ENCODE measurements at regions not wholly inside any gene's neighbourhood (a gene's known extent, or its start where the extent isn't known, plus 50 kb on each side); places are given as distances from the start of the nearest gene placed in this dataset.

DNA sequence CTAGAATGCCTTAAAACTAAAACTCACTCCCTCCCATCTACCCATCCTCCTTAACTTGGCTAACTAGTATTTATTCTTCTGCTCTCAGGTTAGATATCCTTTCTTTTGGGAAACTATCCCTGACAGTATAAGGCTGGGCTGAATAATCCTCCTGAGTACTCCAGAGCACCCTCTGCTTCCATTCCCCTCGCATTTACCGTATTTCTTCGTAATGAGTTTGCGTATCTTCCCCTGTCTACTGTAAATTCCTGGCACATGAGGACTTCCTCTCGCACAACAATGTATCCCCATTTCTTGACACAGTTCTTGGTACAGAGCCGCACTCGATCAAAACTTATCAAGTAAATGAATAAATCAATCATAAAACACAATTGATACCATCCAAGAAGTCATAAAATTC, 82.9 kb upstream of the AKAP13 start:
- Histone ChIP-seq H3K4me2 (ENCODE audit: low read depth, low read length) (peak overlapping the region; percentile 92), H3K9ac (ENCODE audit: insufficient read depth, low read depth, low read length) (0 out of 2 replicates have a peak overlapping the region, but pooled peaks have one; percentile 50), H3K36me3 (replicated peaks in 1 of 2; ENCODE audit: control insufficient read depth in 1 of 2, insufficient read depth in 2 of 2, low read length in 2 of 2) (no peaks in the 10 kb centered on the region), H2AFZ (ENCODE audit: low read length) (peak overlapping the region; percentile 81), H3K9me3 (ENCODE audit: low read length) (no peaks in the 10 kb centered on the region), H3K27me3 (ENCODE audit: control insufficient read depth in 1 of 2, insufficient read depth in 2 of 2, low read length in 2 of 2) (no peaks in the 10 kb centered on the region), H3K4me3 (replicated peaks in 1 of 3; ENCODE audit: insufficient read depth in 1 of 3, low read depth in 2 of 3, low read length in 3 of 3) (peak overlapping the region in 2 of 3 experiments; percentile 45 to 67; a peak in 3 of 6 replicates), H4K20me1 (ENCODE audit: insufficient read depth, low read length) (no peaks in the 10 kb centered on the region), H3K27ac (ENCODE audit: extremely low read length, insufficient read depth, low read length) (no peak overlapping the region), H3K79me2 (ENCODE audit: insufficient read depth, low read length) (no peaks in the 10 kb centered on the region), H3K4me1 (ENCODE audit: insufficient read depth, low read length) (peaks cover 24% of the 10 kb centered on the region)
- in situ Hi-C loops (cut with HindIII; ENCODE audit: extremely low pct_ligation_motif_present, low pct_unique_long_range_greater_than_20kb): loop anchor here (25.0 kb wide), 2 partner anchors 415 to 540 kb away; no protein-coding TSS in a partner anchor
- peak; percentile 45 for ATAC-seq
- intact Hi-C loops (cut with micrococcal nuclease; ENCODE audit: unreplicated experiment): loop anchor here (2.0 to 10.0 kb wide), 3 partner anchors 33 to 535 kb away; no protein-coding TSS in a partner anchor
- TF ChIP-seq GZF1 (CRISPR knock-in tag; IDR thresholded peaks at IDR 0.05): peak; percentile 99
- TF ChIP-seq, protein P1, sequence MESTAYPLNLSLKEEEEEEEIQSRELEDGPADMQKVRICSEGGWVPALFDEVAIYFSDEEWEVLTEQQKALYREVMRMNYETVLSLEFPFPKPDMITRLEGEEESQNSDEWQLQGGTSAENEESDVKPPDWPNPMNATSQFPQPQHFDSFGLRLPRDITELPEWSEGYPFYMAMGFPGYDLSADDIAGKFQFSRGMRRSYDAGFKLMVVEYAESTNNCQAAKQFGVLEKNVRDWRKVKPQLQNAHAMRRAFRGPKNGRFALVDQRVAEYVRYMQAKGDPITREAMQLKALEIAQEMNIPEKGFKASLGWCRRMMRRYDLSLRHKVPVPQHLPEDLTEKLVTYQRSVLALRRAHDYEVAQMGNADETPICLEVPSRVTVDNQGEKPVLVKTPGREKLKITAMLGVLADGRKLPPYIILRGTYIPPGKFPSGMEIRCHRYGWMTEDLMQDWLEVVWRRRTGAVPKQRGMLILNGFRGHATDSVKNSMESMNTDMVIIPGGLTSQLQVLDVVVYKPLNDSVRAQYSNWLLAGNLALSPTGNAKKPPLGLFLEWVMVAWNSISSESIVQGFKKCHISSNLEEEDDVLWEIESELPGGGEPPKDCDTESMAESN (CRISPR knock-in tag; conservative IDR thresholded peaks at IDR 0.05): peak; percentile 63; the same call in 1 of the 2 replicates
- no peak for TF ChIP-seq HMGA1 (CRISPR knock-in tag; conservative IDR thresholded peaks at IDR 0.05)
- BruUV-seq (replicated peaks): no TSS peak
- POLR2A ChIA-PET: no interaction called here
- peak; percentile 7 for DNase-seq (ENCODE audit: low spot score)
- WGBS (ENCODE audit: low lambda C conversion rate): 57% methylated on average over 7 of the region's 7 CpGs
- CTCF ChIA-PET (ENCODE audit: low intra/inter-chr PET ratio, low total read pairs): interaction anchor here (2.1 kb wide), 1 partner anchor 208 kb away, joined by 14 read pairs; no protein-coding TSS in a partner anchor
- no peak for FAIRE-seq

DNA sequence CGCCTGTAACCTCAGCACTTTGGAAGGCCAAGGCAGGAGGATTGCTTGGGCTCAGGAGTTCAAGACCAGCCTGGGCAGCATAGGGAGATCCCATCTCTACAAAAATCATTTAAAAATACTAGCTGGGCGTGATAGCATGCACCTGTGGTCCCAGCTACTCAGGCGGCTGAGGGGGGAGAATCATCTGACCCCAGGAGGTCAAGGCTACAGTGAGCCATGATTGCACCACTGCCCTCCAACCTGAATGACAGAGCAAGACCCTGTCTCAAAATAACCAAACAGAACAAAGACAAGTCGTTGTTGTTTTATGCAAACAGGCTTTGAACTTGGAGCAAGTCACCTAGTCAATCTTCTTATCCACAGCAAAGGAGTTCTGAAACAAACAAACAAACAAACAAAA, 82.0 kb upstream of the AKAP13 start:
- H3K4me3 ChIP-seq (replicated peaks in 1 of 3; ENCODE audit: insufficient read depth in 1 of 3, low read depth in 2 of 3, low read length in 3 of 3): no peak overlapping the region
- H2AFZ ChIP-seq (ENCODE audit: low read length): no peak overlapping the region
- H3K36me3 ChIP-seq (replicated peaks in 1 of 2; ENCODE audit: control insufficient read depth in 1 of 2, insufficient read depth in 2 of 2, low read length in 2 of 2): no peaks in the 10 kb centered on the region
- H3K4me1 ChIP-seq (ENCODE audit: insufficient read depth, low read length): peaks cover 24% of the 10 kb centered on the region
- H3K27me3 ChIP-seq (ENCODE audit: control insufficient read depth in 1 of 2, insufficient read depth in 2 of 2, low read length in 2 of 2): no peaks in the 10 kb centered on the region
- ATAC-seq (no peak), DNase-seq (ENCODE audit: low spot score) (no peak), FAIRE-seq (no peak)
- no peaks in the 10 kb centered on the region for H4K20me1 ChIP-seq (ENCODE audit: insufficient read depth, low read length)
- no peak for TF ChIP-seq ARNT (IDR thresholded peaks at IDR 0.05)
- no peak for TF ChIP-seq RNF2 (conservative IDR thresholded peaks at IDR 0.05; ENCODE audit: low read depth)
- no peak for TF ChIP-seq YEATS4 (CRISPR knock-in tag; IDR thresholded peaks at IDR 0.05; ENCODE audit: borderline replicate concordance)
- no peak for TF ChIP-seq IRF2 (CRISPR knock-in tag; IDR thresholded peaks at IDR 0.05)
- TF ChIP-seq SAFB2 (CRISPR knock-in tag; IDR thresholded peaks at IDR 0.05; ENCODE audit: borderline replicate concordance, low read depth): no peak
- TF ChIP-seq NR2F6 (IDR thresholded peaks at IDR 0.05): 0 out of 2 replicates have a peak, but pooled peaks have one; percentile 52
- peak; percentile 60; the same call in 1 of the 2 replicates for TF ChIP-seq NR2F6 (CRISPR knock-in tag; IDR thresholded peaks at IDR 0.05)
- TF ChIP-seq NR2F1 (CRISPR knock-in tag; IDR thresholded peaks at IDR 0.05): peak in 1 of 2 experiments; percentile 33; a peak in 1 of 4 replicates
- no peak for TF ChIP-seq SOX6 (IDR thresholded peaks at IDR 0.05)
- TF ChIP-seq SOX6 (CRISPR knock-in tag; IDR thresholded peaks at IDR 0.05): peak; percentile 40; the same call in 1 of the 2 replicates
- no peak for TF ChIP-seq TBX2 (CRISPR knock-in tag; IDR thresholded peaks at IDR 0.05; ENCODE audit: borderline replicate concordance)
- TF ChIP-seq FOXA3 (CRISPR knock-in tag; IDR thresholded peaks at IDR 0.05): 0 out of 2 replicates have a peak, but pooled peaks have one; percentile 7
- 0 out of 2 replicates have a peak, but pooled peaks have one; percentile 14 for TF ChIP-seq RARA (CRISPR knock-in tag; IDR thresholded peaks at IDR 0.05)
- TF ChIP-seq NR2C2 (CRISPR knock-in tag; IDR thresholded peaks at IDR 0.05; ENCODE audit: borderline replicate concordance): peak; percentile 36; the same call in 1 of the 2 replicates
- no peak overlapping the region for H3K9ac ChIP-seq (ENCODE audit: insufficient read depth, low read depth, low read length)
- H3K4me2 ChIP-seq (ENCODE audit: low read depth, low read length): no peak overlapping the region
- 34% methylated on average over 4 of the region's 4 CpGs for WGBS (ENCODE audit: low lambda C conversion rate)
- intact Hi-C loops (cut with micrococcal nuclease; ENCODE audit: unreplicated experiment) (loop anchor here (5.0 to 10.0 kb wide), 2 partner anchors 316 to 534 kb away; no protein-coding TSS in a partner anchor), in situ Hi-C loops (cut with HindIII; ENCODE audit: extremely low pct_ligation_motif_present, low pct_unique_long_range_greater_than_20kb) (loop anchor here (25.0 kb wide), 2 partner anchors 414 to 539 kb away; no protein-coding TSS in a partner anchor)
- no TSS peak for BruUV-seq (replicated peaks)
- ChIA-PET CTCF (ENCODE audit: low intra/inter-chr PET ratio, low total read pairs) (no interaction called here), POLR2A (no interaction called here)
- no peaks in the 10 kb centered on the region for H3K79me2 ChIP-seq (ENCODE audit: insufficient read depth, low read length)
- no peak overlapping the region for H3K27ac ChIP-seq (ENCODE audit: extremely low read length, insufficient read depth, low read length)
- no peaks in the 10 kb centered on the region for H3K9me3 ChIP-seq (ENCODE audit: low read length)
